GM21381 (cell line): ENCODE measurements at regions not wholly inside any gene's neighbourhood (a gene's known extent, or its start where the extent isn't known, plus 50 kb on each side); places are given as distances from the start of the nearest gene placed in this dataset.
A peak's percentile ranks its signal among the peaks of the same experiment; 100 is the strongest.
"Not testable (repeated sequence)": the region's sequence is repeated elsewhere in the genome, so short reads cannot be mapped to it uniquely, and the experiment has no call there.

Source experiments
- ATAC-seq: cut with Tn5 transposase; IDR thresholded peaks from one replicate; pipeline ENCODE4 v1.9.1; 2021; ENCODE audit warnings: mild to moderate bottlenecking, moderate library complexity; ENCODE audit not compliant: unreplicated experiment

DNA sequence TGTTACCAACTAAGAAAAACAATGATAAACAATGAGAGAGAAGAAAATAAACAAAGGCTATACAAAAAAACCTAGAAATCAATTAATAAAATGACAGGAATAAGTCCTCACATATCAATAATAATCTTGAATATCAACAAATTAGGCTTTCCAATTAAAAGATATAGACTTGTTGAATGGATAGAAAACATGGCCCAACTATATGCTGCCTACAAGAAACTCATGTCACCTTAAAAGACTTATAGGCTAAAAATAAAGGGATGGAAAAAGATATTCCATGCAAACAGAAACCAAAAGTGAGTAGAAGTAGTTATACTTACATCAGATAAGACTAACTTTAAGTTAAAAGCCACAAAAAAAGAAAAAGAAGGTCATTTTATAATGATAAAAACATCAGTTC is 183.9 kb downstream of the MYRFL start:
- ATAC-seq: no peak

DNA sequence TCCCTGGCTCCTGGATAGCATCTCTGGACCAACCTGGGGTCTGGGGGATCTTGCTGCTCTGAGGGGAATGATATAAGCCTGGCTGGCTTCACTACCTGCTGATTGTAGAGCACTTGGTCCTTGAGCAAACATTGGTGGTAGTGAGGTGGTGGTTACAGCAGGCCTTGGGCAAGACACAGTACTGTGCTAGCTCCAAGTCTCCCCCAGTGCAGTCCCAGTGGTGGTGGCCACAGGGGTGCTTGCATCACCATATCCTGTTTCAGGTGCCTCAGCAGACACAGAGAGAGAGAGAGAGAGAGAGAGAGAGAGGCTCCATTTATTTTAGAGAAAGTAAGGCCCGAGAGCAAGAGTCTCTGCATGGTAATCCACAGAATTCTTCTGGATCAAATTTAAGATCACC is 186.3 kb downstream of the MYRFL start:
- no peak for ATAC-seq

DNA sequence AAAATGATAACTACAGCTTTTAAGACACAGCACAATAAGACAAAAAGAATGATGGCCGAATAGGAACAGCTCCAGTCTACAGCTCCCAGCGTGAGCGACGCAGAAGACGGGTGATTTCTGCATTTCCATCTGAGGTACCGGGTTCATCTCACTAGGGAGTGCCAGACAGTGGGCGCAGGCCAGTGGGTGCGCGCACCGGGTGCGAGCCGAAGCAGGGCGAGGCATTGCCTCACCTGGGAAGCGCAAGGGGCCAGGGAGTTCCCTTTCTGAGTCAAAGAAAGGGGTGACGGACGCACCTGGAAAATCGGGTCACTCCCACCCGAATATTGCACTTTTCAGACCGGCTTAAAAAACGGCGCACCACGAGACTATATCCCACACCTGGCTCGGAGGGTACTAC is 188.0 kb downstream of the MYRFL start:
- ATAC-seq: not testable (repeated sequence)

DNA sequence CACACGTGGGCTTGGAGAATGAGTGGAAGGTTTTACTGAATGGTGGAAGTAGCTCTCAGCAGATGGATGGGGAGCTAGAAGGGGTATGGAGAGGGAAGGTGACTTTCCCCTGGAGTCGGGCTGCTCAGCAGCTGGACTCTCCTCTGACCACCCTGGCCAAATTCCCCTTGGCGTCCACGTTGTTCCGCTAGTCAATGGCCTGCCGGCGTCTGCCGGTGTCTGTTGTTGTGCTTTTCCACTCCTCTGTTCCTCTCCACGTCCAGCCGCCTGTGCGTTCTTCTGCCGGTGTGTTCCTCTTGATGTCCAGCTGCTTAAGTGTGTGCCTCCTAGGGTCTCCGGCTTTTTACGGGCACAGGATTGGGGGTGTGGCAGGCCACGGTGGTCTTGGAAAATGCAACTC is 203.5 kb downstream of the MYRFL start:
- ATAC-seq: no peak

DNA sequence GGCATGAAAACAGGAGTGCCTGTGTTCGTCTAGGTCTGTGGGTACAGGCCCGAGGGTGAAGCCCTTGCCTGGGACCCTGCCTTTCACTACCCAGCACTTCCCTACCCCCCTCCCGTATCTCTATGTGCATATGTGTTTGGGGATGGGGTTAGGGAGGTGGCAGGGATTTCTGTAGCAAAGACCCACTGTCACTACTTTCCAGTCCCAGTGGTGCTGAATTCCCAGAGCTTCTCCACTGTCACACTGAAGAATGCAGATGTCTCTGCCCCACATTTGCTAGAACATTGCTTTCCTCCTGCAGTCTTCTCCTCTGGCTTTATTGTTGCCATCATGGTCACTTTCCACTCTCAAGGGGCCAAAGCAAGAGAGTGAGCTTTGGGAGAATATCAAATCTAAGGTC is 203.9 kb downstream of the MYRFL start:
- ATAC-seq: no peak

DNA sequence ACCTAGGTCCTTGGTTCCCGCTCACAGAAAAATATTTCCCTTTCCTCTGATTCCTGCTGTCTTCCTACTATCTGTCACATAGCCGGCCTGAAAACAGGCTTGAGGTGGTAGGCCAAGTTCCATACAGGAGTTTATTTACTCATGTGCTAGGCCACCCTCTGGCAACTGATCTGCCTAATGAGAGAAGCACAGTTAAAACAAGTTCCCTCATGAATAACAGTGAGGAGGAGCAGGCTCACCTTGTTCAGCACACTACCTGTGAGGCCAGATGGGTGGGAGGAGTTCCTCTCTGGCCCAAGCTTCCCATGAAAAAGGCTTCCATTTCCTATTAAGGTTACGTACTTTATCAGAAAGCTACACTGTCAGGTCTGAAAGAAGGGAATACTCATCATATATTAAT is 206.0 kb downstream of the MYRFL start:
- ATAC-seq: no peak

GRCh38 chr12:70032076-70032475 is 207.0 kb downstream of the MYRFL start:
- no peak for ATAC-seq

GRCh38 chr12:70033310-70033709 is 208.3 kb downstream of the MYRFL start:
- no peak for ATAC-seq

GRCh38 chr12:70040141-70040540 is 203.1 kb upstream of the CNOT2 start:
- ATAC-seq: no peak

DNA sequence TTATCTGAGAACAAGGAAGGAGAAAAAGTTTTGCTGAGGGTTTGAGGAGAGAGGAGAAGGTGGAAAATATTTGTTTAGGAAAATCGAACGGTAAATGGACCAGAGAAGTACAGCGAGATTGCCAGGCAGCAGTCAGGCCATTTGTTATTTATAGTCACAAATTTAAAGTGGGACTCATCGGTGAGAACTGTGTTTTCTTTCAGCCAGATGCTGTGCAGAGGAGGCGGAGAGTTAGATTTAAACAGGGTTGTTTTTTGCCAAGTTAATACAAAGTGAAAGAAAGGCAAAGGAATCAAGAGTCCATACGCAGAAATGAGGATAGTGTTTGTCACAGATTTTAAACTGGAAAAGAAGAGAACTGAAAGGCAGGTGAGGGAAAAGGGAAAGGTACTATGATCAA is 200.6 kb upstream of the CNOT2 start:
- no peak for ATAC-seq

DNA sequence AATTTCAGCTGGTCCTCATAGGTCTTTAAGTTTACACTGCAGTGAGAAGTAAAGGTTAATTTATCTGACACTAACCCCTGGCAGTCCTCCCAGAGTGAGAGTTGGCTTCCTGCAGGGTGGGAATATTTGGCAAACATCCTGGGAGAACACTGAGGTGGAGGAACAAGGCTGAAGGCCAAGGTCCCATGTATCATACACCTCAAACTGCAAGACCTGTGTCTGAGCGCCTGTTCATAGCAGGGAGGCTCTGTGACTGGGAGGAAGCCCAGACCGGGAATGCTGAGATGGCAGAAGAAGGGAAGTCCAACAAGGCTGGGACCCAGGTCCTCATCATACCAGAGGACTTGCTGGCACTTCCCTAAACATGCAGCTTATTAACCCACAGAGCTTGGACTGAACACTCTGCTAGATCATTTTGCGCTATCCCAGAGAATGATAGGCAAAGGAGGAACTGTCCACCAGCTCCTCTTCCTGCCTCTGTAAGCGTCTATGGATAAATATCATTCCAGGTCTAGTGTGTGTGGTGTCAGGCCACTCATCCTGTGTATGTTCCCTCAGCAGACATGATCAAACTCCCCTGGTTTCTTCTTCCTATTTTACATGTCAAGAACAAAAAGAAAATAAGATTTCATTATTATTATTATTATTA is 199.6 kb upstream of the CNOT2 start:
- no peak for ATAC-seq

DNA sequence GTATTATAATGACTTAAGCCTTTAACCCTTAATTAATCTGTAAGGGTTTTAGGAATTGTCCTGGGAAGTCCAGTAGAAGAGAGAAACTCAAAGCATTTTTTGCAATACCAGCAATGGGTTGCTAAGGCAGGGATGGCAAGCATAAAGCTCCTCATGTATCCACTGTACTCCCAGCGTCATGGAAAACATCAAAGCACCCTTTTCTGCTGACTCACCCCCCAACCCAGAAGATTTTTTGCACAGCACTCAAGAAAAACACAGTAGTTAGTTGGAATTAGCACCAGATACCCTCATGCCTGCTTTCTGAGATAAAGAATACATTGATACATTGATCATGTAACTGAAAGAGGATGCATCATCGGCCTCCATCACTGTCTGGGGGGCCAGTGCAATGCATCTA is 199.1 kb upstream of the CNOT2 start:
- no peak for ATAC-seq

GRCh38 chr12:70045036-70045435 is 198.2 kb upstream of the CNOT2 start:
- ATAC-seq: no peak

GRCh38 chr12:70045514-70045913 is 197.7 kb upstream of the CNOT2 start:
- ATAC-seq: no peak

- ATAC-seq: no peak
Observed at GRCh38 chr12:70048521-70049250, 194.5 kb upstream of the CNOT2 start.

- peak; percentile 98 for ATAC-seq
Observed at GRCh38 chr12:70049596-70050360, 193.5 kb upstream of the CNOT2 start.

GRCh38 chr12:70052476-70052875 is 190.8 kb upstream of the CNOT2 start:
- no peak for ATAC-seq

DNA sequence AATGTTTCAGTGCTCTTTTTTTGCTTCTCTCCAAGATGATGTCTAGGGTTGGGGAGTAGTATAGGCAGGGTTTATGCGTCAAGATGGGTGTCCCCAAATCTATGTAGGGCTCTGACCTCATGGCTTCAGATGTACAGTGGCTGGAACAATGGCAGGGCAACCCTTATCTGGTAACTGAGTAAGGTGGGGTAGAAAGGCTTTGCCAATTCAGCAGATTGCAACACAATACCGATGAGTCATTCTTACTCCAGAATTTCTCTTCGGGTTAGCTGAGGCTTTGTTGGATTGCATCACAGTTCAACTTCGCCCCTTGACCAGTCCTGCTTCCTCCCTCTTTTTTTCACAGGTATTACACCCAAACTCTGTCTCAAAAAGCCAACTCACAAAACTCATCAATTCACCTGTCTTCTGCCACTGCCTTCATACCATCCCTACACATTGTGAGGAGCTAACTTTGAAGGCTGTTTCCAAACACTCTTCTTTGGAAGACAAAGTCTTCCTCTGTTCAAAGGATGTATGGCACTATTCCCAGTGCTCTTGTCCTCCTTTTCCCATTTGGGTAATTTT is 190.2 kb upstream of the CNOT2 start:
- ATAC-seq: no peak

- no peak for ATAC-seq
Observed at GRCh38 chr12:70059373-70059772, 183.9 kb upstream of the CNOT2 start.

GRCh38 chr12:70060634-70061033 is 182.6 kb upstream of the CNOT2 start:
- no peak for ATAC-seq

GRCh38 chr12:70068743-70069142 is 174.5 kb upstream of the CNOT2 start:
- ATAC-seq: no peak
